Fibroblast of skin of abdomen (primary cell): ENCODE measurements at regions not wholly inside any gene's neighbourhood (a gene's known extent, or its start where the extent isn't known, plus 50 kb on each side); places are given as distances from the start of the nearest gene placed in this dataset.
"Not testable (repeated sequence)": the region's sequence is repeated elsewhere in the genome, so short reads cannot be mapped to it uniquely, and the experiment has no call there.

ENCODE experiments used
- DNase-seq: peaks from one replicate; pipeline ENCODE4 v3.0.0-alpha.2; 2013

DNA sequence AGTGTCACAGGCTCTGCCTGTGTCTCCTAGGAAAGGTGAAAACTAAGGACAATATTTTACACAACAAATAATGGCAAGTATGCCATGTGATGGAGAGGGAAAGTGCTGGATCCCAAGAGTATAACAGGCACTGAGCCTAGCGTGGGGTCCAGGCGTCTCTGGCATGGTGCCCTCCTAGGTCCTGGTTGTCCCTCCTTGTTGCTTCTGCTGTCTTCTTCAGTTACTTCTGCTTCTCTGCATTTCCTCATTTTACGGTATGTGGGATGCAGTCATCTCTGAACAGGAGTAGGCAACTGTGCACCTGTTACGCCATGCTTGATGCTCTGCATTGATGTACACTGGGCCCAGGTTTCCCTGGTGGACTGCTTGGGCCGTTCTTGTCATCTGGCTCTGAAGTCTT, 1480.8 kb downstream of the FOXD4L5 start:
- DNase-seq, result not testable (repeated sequence)

DNA sequence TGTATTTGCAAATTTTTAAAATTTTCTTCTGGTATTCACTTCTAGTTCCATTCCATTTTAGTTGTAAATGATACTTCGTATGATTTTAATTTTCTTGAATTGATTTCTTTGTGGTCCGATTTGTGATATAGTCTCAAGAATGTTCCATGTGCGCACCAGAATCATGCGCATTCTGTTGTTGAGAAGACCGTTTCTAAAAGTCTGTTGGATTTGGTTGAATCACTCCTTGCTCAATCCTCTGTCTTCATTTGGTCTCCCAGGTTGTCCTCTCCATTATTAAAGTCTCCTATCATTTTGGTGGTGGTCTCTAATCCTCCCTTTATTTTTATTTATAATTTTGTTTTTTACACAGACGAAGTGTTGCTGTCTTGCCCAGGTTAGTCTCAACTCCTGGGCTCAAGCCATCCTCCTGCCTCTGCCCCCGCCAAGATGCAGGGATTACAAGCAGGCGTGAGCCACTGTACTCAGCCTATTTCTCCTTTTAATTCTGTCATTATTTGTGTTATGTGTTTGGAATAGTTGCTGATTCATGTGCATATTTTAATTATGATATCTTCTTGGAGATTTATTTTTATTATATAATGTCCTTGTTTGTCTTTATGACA, 1490.8 kb downstream of the FOXD4L5 start:
- DNase-seq, result not testable (repeated sequence)

DNA sequence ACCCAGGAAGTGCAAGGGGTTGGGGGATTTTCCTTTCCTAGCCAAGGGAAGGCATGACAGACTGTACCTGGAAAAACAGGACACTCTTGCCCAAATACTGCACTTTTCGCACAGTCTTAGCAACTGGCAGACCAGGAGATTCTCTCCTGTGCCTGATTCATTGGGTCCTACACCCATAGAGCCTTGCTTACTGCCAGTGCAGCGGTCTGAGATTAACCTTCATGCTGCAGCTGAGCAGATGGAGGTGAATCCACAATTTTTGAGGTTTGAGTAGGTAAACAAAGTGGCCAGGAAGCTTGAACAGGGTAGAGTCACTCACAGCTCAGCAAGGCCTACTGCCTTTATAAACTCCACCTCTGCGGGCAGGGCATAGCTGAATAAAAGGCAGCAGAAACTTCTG, 1497.6 kb downstream of the FOXD4L5 start:
- not testable (repeated sequence) for DNase-seq

DNA sequence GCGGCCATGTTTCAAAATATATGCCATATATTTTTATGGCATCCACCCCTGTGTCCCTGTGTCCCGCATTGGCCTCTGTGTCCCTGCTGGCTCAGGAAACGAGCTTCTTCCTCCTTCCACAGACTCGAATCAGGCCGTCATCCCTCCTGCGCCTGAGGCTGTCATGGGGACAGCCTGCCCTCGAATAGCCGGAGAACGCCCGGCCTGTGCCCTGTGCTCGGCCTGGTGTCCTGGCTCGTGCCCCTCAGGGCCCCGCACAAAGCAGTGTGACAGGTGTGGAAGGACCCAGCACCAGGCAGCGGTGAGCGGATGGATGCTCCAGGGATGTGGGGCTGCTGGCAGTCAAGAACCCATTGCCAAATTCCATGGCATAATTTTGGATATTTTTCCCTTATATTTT, 1500.0 kb downstream of the FOXD4L5 start:
- DNase-seq, result not testable (repeated sequence)

DNA sequence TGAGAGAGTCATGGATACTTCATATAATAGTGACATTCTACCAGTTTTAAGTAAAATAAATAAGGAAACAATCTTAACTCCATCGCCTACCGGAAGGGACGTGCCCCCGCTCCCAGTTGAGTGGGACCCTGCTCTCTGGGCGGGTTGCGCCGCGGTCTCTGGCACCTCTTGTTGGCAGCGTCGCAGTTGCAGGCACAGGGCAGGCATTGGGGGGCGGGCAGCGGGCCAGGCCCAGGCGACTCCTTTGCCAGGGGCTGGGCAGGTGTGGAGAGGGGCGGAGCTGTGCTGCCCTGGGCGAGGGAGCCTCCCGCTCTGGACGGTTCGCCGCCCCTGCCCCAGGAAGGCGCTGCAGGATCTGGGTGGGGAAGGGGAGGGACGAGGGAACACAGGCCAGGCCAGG, 1500.6 kb downstream of the FOXD4L5 start:
- DNase-seq, result not testable (repeated sequence)

DNA sequence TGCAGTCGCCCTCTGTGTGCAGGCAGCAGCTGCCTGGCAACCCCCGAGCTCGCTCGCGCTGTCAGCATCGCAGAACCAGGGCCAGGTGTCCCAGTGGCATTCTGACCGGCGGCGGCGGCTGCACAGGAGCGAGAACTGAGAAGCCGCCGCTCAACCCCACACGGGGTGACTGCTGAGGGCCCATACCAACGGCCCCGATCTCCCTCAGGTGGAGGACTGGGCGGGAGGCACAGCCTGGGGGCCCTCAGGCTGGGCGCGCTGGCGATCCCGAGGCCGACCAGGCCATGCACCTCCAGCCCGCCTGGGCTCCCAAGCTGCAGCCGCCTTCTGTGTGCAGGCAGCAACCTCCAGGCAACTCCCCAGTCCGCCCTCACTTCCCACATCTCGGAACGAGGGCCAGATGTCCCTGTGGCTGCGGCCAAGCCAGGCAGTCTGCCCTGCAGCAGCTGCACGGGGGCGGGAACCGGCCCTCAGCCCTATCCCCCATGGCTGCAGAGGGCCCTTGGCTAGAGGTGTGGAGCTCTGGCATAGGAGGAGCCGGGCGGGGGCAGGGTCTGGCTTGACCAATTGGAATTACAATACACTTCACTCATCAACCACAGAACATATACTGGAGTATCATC, 1503.1 kb downstream of the FOXD4L5 start:
- DNase-seq, result not testable (repeated sequence)

DNA sequence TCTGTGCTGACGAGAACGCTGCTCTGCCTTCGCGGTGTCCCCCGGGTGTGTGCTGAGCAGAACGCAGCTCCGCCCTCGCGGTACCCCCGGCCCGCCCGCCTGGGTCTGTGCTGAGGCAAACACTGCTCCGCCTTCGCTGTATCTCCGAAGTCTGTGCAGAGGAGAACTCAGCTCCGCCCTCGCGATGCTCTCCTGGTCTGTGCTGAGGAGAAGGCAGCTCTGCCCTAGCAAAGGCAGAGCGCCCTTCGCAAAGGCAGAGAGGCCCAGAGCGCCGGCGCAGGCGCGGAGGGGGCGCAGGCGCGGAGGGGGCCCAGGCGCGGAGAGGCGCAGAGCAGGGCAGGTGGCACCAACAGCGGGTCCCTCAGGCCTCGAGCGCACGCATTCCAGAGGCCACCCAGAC, 1503.6 kb downstream of the FOXD4L5 start:
- DNase-seq, result not testable (repeated sequence)

DNA sequence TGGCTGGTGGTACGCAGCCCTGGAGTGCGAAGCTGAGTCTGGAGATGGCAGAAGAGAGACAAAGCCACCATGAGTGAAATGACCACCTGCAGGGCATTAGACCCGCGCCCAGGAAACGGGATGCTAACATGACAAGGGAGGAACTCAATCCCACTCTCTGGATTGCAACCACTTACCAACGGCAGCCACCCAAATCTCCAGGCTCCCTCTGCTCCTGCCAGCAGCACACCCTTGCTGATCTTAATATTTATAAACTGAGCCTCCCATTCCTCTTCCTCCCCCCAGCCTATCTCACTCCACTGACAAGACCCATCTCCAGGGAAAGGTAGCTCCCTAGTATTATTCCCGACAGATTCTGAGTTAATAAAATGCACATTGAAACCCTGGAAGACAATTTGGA, 1508.8 kb downstream of the FOXD4L5 start:
- DNase-seq, result not testable (repeated sequence)

DNA sequence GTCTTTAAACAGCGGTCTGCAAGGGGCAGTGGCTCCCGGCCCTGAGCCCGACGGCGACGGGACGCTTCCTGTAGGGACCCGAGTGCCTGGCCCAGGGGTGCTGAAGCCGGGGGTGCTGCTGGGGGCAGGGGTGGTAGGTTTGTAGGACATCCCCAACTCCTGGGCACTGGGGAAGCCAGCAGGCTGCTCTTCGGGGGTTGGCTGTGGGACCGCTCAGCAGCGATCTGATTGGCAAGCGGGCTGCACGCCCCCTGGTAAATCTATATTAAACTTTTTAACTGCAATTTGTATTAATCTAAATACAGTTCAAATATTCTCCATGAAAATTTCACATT, 1510.0 kb downstream of the FOXD4L5 start:
- DNase-seq, result not testable (repeated sequence)

DNA sequence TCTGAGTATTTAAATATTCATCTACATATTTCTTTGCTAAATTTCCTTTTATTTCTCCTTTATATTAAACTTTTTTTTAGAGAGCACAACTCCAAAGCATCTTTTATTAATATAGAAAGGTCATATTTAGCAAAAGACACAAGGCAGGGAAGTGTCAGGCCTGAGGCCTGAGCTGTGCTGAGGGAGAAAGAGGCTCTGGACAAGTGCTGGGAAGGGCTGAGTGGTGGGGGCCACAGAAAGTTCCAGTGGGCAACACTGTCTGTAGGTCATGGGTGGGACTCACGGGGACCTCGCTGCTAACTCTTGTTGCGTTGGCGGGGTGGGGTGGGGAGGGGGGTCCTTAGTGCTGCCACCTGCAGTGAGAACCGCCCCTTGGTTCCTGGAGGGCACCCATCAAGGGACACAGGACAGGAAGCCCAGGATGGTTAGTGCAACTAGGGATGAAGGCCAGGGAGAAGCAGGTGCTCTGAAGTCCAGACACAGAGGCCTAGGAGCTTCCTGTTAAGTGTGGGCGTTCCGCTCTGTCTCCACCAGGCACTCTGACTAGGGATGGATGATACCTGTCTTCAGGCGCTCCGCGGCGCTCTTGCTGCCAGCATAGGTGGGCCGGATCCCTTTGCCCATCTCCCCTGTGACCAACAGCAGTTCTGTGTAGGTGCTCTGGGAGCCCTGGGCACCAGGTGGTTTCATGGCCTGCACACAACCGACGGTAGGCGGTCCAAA, 1510.5 kb downstream of the FOXD4L5 start:
- DNase-seq, result not testable (repeated sequence)

DNA sequence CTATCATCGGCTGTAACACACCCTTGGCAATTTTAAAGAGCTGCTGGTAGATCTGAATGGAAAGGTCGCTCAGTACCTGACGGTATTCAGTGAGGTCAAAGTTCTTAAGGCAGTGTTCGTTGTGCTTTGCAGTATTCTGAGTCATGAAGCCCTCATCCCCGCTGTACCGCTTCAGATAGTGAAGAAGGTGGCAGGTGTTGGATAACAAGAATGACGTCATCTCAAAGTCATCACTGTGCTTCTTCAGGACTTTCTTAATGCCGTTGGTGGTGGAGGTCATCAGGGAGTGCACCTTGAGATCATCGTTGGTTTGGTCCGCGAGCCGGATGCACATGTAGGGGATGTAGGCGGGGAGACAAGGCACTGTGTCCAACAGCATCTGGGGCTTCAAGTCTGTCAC, 1522.8 kb downstream of the FOXD4L5 start:
- not testable (repeated sequence) for DNase-seq

DNA sequence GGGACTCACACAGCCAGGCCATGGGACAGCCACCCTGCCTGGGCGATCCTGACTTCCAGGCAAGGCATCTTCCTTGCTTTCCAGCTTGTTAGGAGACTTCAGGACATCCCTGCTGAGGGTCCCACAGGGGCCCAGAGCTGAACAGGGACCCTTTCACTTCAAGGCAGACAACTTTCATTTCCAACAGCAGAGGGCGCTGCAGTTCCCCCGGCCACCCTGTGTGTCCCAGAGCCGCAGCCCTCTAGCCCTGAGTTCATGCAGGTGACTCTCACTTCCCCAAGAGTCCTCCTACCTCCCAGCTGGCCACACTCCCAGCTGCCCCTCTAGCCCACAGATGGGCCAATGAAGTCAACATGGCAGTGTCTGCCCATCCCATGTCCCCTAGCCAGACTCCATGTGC, 1556.0 kb downstream of the FOXD4L5 start:
- DNase-seq, result not testable (repeated sequence)

DNA sequence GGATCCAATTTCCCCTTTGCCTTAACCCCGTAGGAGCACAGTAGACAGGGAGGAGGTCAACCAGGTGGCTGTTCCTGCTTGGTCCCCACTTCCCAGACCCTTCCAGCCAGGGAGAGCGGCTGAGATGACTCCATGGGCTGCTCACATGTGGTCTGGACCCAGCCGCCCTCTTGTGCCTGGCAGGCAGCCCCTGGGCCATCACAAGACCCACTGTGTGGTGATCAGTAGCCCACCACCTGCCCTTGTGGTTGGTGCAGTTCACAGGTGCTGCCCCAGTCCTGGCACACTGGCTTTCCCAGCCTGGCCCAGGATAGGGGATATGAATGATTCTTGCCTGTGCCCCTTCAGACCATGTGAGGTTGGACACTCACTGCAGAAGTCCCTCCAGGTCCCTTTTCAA, 1556.7 kb downstream of the FOXD4L5 start:
- DNase-seq, result no peak

DNA sequence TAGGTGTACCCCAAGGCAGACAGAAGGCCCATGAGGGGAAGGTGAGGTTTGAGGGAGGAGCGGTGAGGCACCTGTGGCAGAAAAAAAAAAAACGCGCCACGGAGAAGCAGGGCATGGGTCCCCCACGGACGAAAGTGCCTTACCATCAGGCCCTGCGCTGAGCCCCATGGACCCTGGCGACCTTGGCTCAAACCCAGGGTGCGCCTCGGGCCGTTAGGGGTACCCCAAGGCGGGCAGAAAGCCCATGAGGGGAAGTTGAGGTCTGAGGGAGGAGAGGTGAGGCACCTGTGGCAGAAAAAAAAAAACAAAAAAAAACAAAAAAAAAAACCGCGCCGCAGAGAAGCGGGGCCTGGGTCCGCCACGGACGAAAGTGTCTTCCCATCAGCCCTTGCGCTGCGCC, 1576.7 kb downstream of the FOXD4L5 start:
- DNase-seq, result not testable (repeated sequence)

DNA sequence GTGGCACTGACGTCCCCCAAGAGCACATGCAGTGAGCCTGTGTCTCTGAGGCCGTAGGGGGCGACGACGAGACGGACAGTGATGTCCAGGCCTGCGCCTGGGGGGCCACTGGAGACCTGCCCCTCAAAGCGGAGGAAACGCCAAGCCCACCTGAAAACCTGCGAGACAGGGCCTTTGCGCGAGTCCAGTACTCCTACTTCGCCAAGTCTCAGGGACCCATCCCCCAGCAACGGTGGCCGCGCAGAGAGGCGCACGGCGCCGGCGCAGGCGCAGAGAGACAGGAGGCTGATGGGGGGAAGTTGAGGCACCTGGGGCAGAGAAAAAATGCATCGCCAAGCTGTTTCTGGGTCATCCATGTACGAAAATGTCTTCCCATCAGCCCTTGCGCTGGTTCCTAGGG, 1580.6 kb downstream of the FOXD4L5 start:
- DNase-seq, result not testable (repeated sequence)

DNA sequence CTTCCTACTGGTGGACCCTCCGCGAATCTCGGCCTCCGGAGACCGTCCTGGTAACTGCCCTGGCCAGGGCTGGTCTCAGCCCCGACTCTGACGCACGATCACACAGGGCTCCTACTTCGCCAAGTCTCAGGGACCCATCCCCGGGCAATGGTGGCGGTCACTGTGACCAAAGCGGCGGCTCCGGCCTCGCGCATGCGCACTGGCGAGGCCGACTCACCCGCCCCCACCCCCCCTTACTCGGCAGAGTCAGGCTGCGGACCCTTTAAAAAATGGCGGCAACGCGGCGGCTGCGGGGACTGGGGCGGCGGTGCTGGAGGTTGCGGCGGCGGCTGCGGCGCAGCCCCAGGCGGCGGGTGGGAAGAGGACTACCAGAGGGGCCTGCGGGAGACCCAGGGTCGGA, 1581.3 kb downstream of the FOXD4L5 start:
- DNase-seq, result not testable (repeated sequence)

DNA sequence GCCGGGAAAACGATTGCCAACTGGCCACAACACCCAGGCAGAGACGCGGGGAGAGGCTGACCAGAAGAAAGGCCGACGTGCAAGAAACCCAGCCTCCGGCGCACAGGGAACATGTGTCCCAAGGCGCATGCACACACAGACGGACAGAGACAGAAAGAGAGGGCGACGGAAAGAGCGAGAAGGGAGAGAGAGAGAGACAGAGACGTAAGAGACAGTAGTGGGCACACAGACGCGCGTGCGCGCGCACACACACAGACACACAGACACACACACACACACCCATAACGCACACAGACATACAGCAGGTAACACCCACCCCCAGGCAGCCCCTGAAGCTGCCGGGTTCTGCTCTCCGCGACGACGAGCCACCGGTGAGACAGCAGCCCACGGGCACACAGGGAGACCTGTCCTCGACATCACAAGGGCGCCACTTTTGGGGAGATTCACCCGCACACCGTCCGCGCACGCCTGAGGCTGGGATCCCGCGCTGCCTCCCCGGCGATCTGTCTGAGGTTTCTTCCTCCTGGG, 1581.8 kb downstream of the FOXD4L5 start:
- not testable (repeated sequence) for DNase-seq
